Activated naive CD4-positive, alpha-beta T cell treated with anti-CD3 and anti-CD28 coated beads for 36 hours (primary cell): ENCODE measurements at regions not wholly inside any gene's neighbourhood (a gene's known extent, or its start where the extent isn't known, plus 50 kb on each side); places are given as distances from the start of the nearest gene placed in this dataset.

Source experiments
- CTCF ChIA-PET: fragments of 350-600 bp; sonication (Branson Sonifier 250); formaldehyde crosslinking; loops from one replicate; lab custom pipeline; 2021; ENCODE audit warnings: antibody characterized with exemption; lab: Charles Lee
- DNase-seq: peaks from one replicate; pipeline ENCODE4 v3.0.0-alpha.2; 2020
- H3K27ac Mint-ChIP-seq: one replicate; pipeline ENCODE4 v1.8.0; 2021; ENCODE audit warnings: mild to moderate bottlenecking, mixed read lengths
- H3K27me3 Mint-ChIP-seq: one replicate; pipeline ENCODE4 v1.8.0; 2021; ENCODE audit warnings: low read depth, mixed read lengths
- H3K36me3 Mint-ChIP-seq: one replicate; pipeline ENCODE4 v1.8.0; 2021; ENCODE audit warnings: low read depth, mixed read lengths
- H3K4me1 Mint-ChIP-seq: one replicate; pipeline ENCODE4 v1.8.0; 2021; ENCODE audit warnings: low read depth, mixed read lengths
- H3K4me3 Mint-ChIP-seq: one replicate; pipeline ENCODE4 v1.8.0; 2021; ENCODE audit warnings: mild to moderate bottlenecking, moderate library complexity, mixed read lengths
- H3K9me3 Mint-ChIP-seq: one replicate; pipeline ENCODE4 v1.8.0; 2021; ENCODE audit warnings: mixed read lengths
- intact Hi-C: fragments of 100-400 bp; cut with micrococcal nuclease; formaldehyde crosslinking; loops from one replicate; pipeline ENCODE4 v1.15.1; 2023

DNA sequence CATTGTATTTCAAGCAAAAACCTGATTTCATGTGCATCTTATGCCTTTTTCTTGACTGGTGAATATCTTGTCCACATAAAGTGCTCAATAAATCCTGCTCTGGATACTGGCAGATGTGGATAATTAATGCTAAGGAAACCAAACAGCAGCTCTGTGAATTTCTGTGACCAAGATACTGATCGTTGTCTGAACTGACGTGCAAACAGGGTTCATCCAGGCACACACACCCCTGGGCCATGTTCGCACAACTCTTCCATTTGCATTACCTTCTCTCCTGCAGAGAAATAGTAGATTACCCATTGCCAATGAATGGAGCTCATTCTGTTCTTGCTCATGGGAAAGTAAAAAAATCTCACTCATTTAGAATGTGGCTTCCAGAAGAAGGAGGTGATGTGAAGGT is 316.2 kb upstream of the TRIB2 start:
- Mint-ChIP-seq H3K4me3 (no peak overlapping the region), H3K27me3 (peaks cover 3% of the 10 kb centered on the region), H3K4me1 (no peaks in the 10 kb centered on the region), H3K9me3 (peaks cover 4% of the 10 kb centered on the region), H3K27ac (no peak overlapping the region), H3K36me3 (no peaks in the 10 kb centered on the region)
- DNase-seq = no peak
- CTCF ChIA-PET = no interaction called here
- intact Hi-C loops = no loop called here

DNA sequence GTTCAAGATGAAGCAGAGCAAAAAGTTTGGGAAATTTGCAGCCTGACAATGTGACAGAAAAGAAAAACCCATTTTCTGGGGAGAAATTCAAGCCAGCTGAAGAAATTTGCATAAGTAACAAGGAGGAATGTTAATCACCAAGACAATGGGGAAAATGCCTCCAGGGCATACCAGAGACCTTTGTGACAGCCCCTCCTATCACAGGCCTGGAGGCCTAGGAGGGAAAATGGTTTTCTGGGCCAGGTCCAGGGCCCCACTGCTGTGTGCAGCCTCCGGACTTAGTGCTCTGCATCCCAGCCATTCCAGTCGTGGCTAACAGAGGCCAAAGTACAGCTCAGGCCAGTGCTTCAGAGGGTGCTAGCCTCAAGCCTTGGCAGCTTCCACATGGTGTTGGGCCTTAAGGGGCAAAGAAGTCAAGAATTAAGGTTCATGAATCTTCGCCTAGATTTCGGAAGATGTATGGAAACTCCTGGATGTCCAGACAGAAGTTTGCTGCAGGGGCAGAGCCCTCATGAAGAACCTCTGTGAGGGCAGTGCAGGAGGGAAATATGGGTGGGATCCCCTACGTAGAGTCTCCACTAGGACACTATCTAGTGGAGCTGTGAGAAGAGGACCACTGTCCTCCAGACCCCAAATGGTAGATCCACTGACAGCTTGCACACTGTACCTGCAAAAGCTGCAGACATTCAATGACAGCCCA is 314.1 kb upstream of the TRIB2 start:
- DNase-seq = no peak
- CTCF ChIA-PET = no interaction called here
- Mint-ChIP-seq H3K36me3 (no peaks in the 10 kb centered on the region), H3K27me3 (peaks cover 3% of the 10 kb centered on the region), H3K9me3 (peaks cover 4% of the 10 kb centered on the region), H3K4me3 (no peak overlapping the region), H3K4me1 (no peaks in the 10 kb centered on the region), H3K27ac (no peak overlapping the region)
- intact Hi-C loops = no loop called here

DNA sequence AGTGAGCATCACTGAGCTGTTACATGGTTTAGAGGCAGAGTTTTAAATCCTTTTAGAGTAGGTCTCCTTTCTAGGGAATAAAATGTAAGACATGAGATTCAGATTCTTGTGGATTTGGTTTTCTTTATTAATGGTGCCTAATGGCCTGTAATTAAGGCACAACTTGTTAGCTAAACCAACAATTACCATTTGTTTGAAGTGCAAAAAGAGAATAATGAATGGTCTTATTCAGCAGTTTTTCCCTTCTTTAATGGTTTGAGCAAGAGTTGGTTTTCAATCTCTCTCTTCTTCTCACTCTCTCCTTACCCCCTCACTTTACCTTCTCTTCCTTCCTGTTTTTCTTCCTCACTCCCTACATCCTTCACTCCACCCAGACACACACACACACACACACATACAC is 312.2 kb upstream of the TRIB2 start:
- no peaks in the 10 kb centered on the region for H3K36me3 Mint-ChIP-seq
- no peak overlapping the region for H3K27ac Mint-ChIP-seq
- intact Hi-C loops = no loop called here
- H3K9me3 Mint-ChIP-seq = peaks cover 4% of the 10 kb centered on the region
- CTCF ChIA-PET = interaction anchor here (1.1 kb wide), 1 partner anchor 15 kb away, joined by 3 read pairs; no protein-coding TSS in a partner anchor
- no peak overlapping the region for H3K4me3 Mint-ChIP-seq
- peaks cover 3% of the 10 kb centered on the region for H3K27me3 Mint-ChIP-seq
- H3K4me1 Mint-ChIP-seq = no peaks in the 10 kb centered on the region
- no peak for DNase-seq

DNA sequence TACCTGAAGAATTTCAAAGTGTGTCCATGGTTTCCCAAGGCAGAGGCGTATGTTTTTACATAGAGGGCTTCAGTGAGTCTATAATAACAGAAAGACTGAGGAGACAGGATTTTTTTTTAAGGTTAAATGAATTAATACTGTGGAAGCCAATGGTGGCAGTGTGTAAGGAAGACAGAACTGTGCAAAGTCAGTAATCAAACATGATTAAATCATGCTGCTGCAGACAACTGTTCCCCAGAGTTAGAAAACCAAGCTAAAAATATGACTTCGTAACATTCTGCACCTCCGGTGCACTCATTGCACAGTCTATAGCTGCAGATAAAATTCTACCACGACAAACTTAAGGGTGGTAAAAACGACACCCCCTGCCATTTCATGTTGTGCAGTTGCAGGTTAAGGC is 309.6 kb upstream of the TRIB2 start:
- no peak overlapping the region for H3K27ac Mint-ChIP-seq
- no peak for DNase-seq
- CTCF ChIA-PET = no interaction called here
- H3K4me1 Mint-ChIP-seq = peaks cover under 1% of the 10 kb centered on the region
- H3K27me3 Mint-ChIP-seq = no peaks in the 10 kb centered on the region
- H3K9me3 Mint-ChIP-seq = peaks cover 2% of the 10 kb centered on the region
- no peak overlapping the region for H3K4me3 Mint-ChIP-seq
- H3K36me3 Mint-ChIP-seq = no peaks in the 10 kb centered on the region
- intact Hi-C loops = no loop called here

DNA sequence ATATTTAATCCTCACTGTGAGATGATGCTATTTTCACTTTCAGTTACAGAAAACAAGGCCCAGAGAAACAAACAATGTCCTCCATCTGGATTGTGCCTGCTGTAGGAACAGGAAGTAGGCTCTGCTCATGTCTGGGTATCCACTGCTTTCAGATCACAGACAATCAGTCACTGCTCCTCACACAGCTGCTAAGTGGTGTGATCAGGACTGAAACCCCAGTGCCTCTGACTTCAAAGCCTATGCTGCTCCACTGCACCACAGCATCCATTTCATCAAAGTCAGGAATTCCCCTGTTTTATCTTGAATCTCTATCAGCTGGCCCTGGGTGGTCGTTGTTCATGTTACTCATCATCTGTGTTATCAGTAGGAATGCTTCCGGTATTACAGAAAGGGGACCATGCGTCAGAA is 303.8 kb upstream of the TRIB2 start:
- no peak overlapping the region for H3K4me3 Mint-ChIP-seq

DNA sequence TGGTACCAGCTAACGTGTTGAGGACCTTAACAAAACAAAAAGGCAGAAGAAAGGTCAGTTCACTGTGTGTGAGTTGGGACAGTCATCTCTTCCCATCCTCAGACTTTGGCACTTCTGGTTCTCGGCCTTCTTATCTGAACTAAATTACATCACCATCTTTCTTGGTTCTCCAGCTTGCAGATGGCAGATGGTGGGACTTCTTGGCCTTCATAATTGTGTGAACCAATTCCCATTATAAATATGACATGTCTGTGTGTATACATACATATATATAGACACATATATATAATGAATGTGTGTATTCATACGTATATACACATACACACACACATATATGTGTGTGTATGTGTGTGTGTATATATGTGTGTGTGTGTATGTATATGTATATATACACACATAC is 301.2 kb upstream of the TRIB2 start:
- Mint-ChIP-seq H3K27ac (no peak overlapping the region), H3K36me3 (no peaks in the 10 kb centered on the region), H3K27me3 (no peaks in the 10 kb centered on the region), H3K4me3 (no peak overlapping the region), H3K4me1 (peaks cover 34% of the 10 kb centered on the region), H3K9me3 (no peaks in the 10 kb centered on the region)
- no peak for DNase-seq
- CTCF ChIA-PET = interaction anchor here (0.6 to 3.1 kb wide), 7 partner anchors 22 to 592 kb away, joined by 3 to 20 read pairs (median 3); partner anchors contain the start of gene TRIB2
- intact Hi-C loops = loop anchor here (10.0 kb wide), 1 partner anchor 439 kb away; no protein-coding TSS in a partner anchor

More for the DNA sequence above, 303.8 kb upstream of the TRIB2 start:
- H3K9me3 Mint-ChIP-seq = no peaks in the 10 kb centered on the region
- CTCF ChIA-PET = interaction anchor here (0.8 to 1.4 kb wide), 2 partner anchors 104 to 304 kb away, joined by 3 read pairs; partner anchors contain the start of gene TRIB2
- peak; percentile 68 for DNase-seq
- H3K36me3 Mint-ChIP-seq = no peaks in the 10 kb centered on the region
- H3K4me1 Mint-ChIP-seq = peaks cover 26% of the 10 kb centered on the region
- intact Hi-C loops = loop anchor here (1.0 to 10.0 kb wide), 4 partner anchors 40 to 583 kb away; no protein-coding TSS in a partner anchor
- no peaks in the 10 kb centered on the region for H3K27me3 Mint-ChIP-seq
- no peak overlapping the region for H3K27ac Mint-ChIP-seq

DNA sequence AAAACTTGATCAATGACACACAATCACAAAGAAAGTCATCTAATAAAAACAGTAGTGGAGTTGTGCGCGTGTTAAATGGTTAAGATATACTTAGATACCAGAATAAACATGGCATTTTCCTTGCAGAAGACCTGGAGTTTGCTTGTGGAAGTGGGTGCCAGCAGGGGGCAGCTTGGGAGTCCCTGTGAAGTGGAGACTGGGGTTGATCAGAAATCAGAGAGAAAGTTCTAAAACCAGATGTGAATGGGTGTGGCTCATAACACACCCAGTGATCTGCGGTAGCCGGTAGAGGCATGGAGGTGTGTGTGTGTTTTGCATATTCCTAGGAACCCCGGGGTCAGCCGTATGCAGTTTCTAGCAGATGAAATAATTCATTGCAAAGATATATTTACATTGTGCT is 300.1 kb upstream of the TRIB2 start:
- Mint-ChIP-seq H3K4me3 (no peak overlapping the region), H3K4me1 (peaks cover 34% of the 10 kb centered on the region)

DNA sequence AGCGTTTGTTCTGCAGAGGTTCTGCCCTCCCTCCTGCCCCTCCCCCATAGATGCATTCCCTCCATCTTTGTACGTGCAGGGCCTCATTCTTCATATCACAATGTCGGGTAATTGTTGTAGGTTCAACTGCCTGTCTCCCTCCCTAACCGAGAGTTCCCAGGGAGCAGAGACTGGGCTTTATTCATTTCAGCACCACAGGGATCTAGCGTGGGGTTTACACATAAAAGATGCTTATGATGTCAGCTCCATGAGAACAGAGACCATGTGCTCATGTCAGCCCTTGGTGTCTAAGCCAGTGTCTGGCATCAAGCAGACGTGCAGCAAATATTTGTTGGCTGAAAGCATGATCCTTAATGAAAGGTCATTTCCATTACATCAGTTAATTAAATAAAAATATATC is 298.9 kb upstream of the TRIB2 start:
- no peaks in the 10 kb centered on the region for H3K27me3 Mint-ChIP-seq
- no peak for DNase-seq
- no peaks in the 10 kb centered on the region for H3K9me3 Mint-ChIP-seq
- H3K4me3 Mint-ChIP-seq = no peak overlapping the region
- H3K36me3 Mint-ChIP-seq = no peaks in the 10 kb centered on the region
- CTCF ChIA-PET = no interaction called here
- peaks cover 27% of the 10 kb centered on the region for H3K4me1 Mint-ChIP-seq
- intact Hi-C loops = loop anchor here (2.0 to 10.0 kb wide), 2 partner anchors 437 to 589 kb away; no protein-coding TSS in a partner anchor
- no peak overlapping the region for H3K27ac Mint-ChIP-seq

More for the DNA sequence above, 300.1 kb upstream of the TRIB2 start:
- peak; percentile 72 for DNase-seq
- intact Hi-C loops = loop anchor here (1.0 to 10.0 kb wide), 3 partner anchors 300 to 590 kb away; partner anchors contain the start of gene TRIB2
- Mint-ChIP-seq H3K27me3 (no peaks in the 10 kb centered on the region), H3K36me3 (no peaks in the 10 kb centered on the region), H3K27ac (no peak overlapping the region), H3K9me3 (no peaks in the 10 kb centered on the region)
- CTCF ChIA-PET = interaction anchor here (3.1 kb wide), 1 partner anchor 300 kb away, joined by 20 read pairs; the partner anchor contains the start of gene TRIB2

DNA sequence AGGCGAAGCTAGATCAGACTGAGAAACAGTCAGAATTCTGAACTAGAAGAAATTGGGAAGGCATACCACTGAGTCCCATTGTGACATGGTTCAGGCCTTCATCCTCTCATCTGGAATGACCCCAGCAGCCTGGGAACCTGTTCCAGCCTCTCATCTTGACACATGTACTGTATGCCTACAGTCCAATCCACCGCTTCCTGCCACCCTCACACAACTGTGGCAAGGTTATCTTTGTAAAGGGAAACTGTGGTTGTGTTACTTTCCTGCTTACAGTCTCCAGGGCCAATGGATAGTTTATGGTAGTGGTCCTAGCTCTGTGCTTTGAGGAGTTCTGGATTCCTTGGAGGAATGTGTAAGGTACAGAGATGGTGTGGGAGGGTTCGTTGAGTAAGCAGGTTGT is 296.9 kb upstream of the TRIB2 start:
- no peaks in the 10 kb centered on the region for H3K27me3 Mint-ChIP-seq
- H3K4me3 Mint-ChIP-seq = no peak overlapping the region
- H3K36me3 Mint-ChIP-seq = no peaks in the 10 kb centered on the region
- no peak for DNase-seq
- H3K27ac Mint-ChIP-seq = no peak overlapping the region
- peaks cover 23% of the 10 kb centered on the region for H3K4me1 Mint-ChIP-seq
- CTCF ChIA-PET = interaction anchor here (1.1 to 1.8 kb wide), 3 partner anchors 11 to 296 kb away, joined by 3 to 4 read pairs (median 4); no protein-coding TSS in a partner anchor
- intact Hi-C loops = loop anchor here (10.0 kb wide), 1 partner anchor 435 kb away; no protein-coding TSS in a partner anchor
- H3K9me3 Mint-ChIP-seq = no peaks in the 10 kb centered on the region

DNA sequence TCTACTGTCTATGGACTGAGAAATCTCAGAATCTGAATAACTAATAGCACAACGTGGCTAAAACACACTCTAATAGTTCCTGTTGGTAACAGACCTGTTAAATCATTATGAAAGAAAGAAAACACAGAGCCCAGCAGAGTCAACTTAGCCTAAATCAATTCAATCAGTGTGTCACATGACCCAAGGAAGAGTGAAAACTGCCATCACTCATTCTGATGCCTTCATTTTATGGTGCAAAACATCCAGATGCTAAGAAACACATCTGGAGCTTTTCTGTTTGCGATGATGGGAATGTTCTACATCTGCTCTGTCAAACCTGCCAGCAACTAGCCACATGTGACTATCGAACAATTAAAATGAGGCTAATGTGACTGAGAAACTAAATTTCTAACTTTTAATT is 295.7 kb upstream of the TRIB2 start:
- intact Hi-C loops = no loop called here
- H3K27ac Mint-ChIP-seq = no peak overlapping the region
- H3K27me3 Mint-ChIP-seq = no peaks in the 10 kb centered on the region
- no peaks in the 10 kb centered on the region for H3K9me3 Mint-ChIP-seq
- peaks cover 19% of the 10 kb centered on the region for H3K4me1 Mint-ChIP-seq
- CTCF ChIA-PET = interaction anchor here (1.6 to 1.8 kb wide), 2 partner anchors 10 to 295 kb away, joined by 4 read pairs; no protein-coding TSS in a partner anchor
- DNase-seq = no peak
- no peaks in the 10 kb centered on the region for H3K36me3 Mint-ChIP-seq
- H3K4me3 Mint-ChIP-seq = no peak overlapping the region

DNA sequence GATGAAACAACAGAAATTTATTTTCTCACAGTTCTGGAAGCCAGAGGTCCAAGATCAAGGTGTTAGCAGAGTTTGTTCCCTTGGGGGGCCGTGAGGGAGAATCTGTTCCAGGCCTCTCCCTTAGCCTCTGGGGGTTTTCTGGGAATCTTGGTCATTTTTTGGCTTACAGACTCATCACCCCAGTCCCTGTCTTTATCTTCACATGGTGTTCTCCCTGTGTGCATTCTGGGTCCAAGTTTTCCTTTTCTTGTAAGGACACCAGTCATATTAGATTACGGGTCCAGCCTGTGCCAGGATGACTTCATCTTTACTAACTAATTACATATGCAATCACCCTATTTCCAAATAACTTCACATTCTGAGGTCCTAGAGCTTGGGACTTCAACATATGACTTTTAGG is 292.5 kb upstream of the TRIB2 start:
- intact Hi-C loops = no loop called here
- H3K27me3 Mint-ChIP-seq = no peaks in the 10 kb centered on the region
- no peak for DNase-seq
- no peaks in the 10 kb centered on the region for H3K9me3 Mint-ChIP-seq
- no peaks in the 10 kb centered on the region for H3K36me3 Mint-ChIP-seq
- no peak overlapping the region for H3K27ac Mint-ChIP-seq
- H3K4me3 Mint-ChIP-seq = no peak overlapping the region
- peaks cover 4% of the 10 kb centered on the region for H3K4me1 Mint-ChIP-seq
- CTCF ChIA-PET = interaction anchor here (1.2 kb wide), 1 partner anchor 507 kb away, joined by 3 read pairs; no protein-coding TSS in a partner anchor

DNA sequence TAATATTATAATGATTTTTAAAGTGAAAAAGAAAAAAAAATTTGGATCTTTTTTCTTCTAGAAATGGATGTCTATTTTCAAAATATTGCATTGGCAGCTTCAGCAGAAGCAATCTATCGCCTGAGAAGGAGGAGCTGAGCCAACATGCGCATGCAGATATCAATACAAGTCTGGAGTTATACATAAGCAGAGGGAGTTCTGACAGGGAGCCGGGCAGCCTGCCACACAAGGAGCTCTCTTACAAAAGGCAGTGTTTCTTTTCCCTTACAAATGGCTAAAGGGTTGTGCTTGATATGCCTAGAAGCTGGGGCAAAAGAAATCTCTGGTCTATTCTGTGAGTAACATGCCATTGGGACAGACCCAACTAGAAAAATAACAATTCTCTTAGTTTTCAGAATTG is 291.9 kb upstream of the TRIB2 start:
- CTCF ChIA-PET = interaction anchor here (1.2 kb wide), 1 partner anchor 507 kb away, joined by 3 read pairs; no protein-coding TSS in a partner anchor
- Mint-ChIP-seq H3K27ac (no peak overlapping the region), H3K27me3 (no peaks in the 10 kb centered on the region)

More for the DNA sequence above, 291.9 kb upstream of the TRIB2 start:
- DNase-seq = no peak
- Mint-ChIP-seq H3K36me3 (no peaks in the 10 kb centered on the region), H3K4me3 (no peak overlapping the region), H3K4me1 (peaks cover 4% of the 10 kb centered on the region), H3K9me3 (no peaks in the 10 kb centered on the region)
- intact Hi-C loops = no loop called here
